ENCODE measurements at regions not wholly inside any gene's neighbourhood (a gene's known extent, or its start where the extent isn't known, plus 50 kb on each side); places are given as distances from the start of the nearest gene placed in this dataset.

- Histone ChIP-seq H4K5ac (ENCODE audit: low read depth, low read length) (no peak overlapping the region), H4K8ac (ENCODE audit: low read depth in 2 of 2, low read length in 2 of 2) (no peak overlapping the region), H2BK120ac (ENCODE audit: low read depth, low read length) (no peak overlapping the region), H3K9me1 (ENCODE audit: insufficient read depth, low read length) (no peaks in the 10 kb centered on the region), H3K4me2 (ENCODE audit: low read depth, low read length) (no peak overlapping the region), H3K27ac (ENCODE audit: insufficient read depth, low read length) (no peak overlapping the region), H3K56ac (ENCODE audit: extremely low read depth, insufficient read depth, low read length) (no peak overlapping the region), H3K9me3 (ENCODE audit: control insufficient read depth, insufficient read depth, low read length) (no peaks in the 10 kb centered on the region), H3K79me1 (ENCODE audit: low read depth in 1 of 2, low read length in 2 of 2) (no peaks in the 10 kb centered on the region), H3K18ac (ENCODE audit: low read depth, low read length) (no peak overlapping the region), H2BK5ac (ENCODE audit: low read depth, low read length, poor library complexity, severe bottlenecking) (no peak overlapping the region), H2AK9ac (replicated peaks; ENCODE audit: low read depth, low read length, poor library complexity) (no peak overlapping the region), H2BK20ac (ENCODE audit: low read depth, low read length) (no peak overlapping the region), H3K27me3 (ENCODE audit: control insufficient read depth, insufficient read depth, low read length) (no peaks in the 10 kb centered on the region), H3K36me3 (ENCODE audit: control insufficient read depth, insufficient read depth, low read length) (no peaks in the 10 kb centered on the region), H2AFZ (replicated peaks; ENCODE audit: low read length, poor library complexity) (no peak overlapping the region), H3K4ac (ENCODE audit: low read depth, low read length) (no peak overlapping the region), H4K91ac (ENCODE audit: insufficient read depth, low read depth, low read length) (no peak overlapping the region), H4K20me1 (ENCODE audit: insufficient read depth, low read length) (no peaks in the 10 kb centered on the region), H3K9ac (ENCODE audit: low read depth, low read length) (no peak overlapping the region), H3K14ac (replicated peaks; ENCODE audit: low read depth, low read length) (no peak overlapping the region), H3K4me3 (ENCODE audit: insufficient read depth, low read depth, low read length) (no peak overlapping the region), H2AK5ac (ENCODE audit: low read depth, low read length) (no peak overlapping the region), H3K4me1 (ENCODE audit: control insufficient read depth, insufficient read depth, low read length) (peaks cover 2% of the 10 kb centered on the region; the same call in 1 of the 2 replicates), H2BK15ac (ENCODE audit: low read depth, low read length) (no peak overlapping the region), H3K23ac (ENCODE audit: low read depth, low read length) (no peak overlapping the region)
- dilution Hi-C loops (cut with HindIII; ENCODE audit: low sequenced_read_pairs, unreplicated experiment) = no loop called here
- in situ Hi-C loops (cut with MboI; ENCODE audit: low sequenced_read_pairs) = no loop called here
- POLR2A ChIA-PET (ENCODE audit: unreplicated experiment) = no interaction called here
- no peak for TF ChIP-seq MXI1 (IDR thresholded peaks at IDR 0.05; ENCODE audit: borderline replicate concordance, low read depth, low read length)
- no peak for TF ChIP-seq RAD21 (IDR thresholded peaks at IDR 0.05; ENCODE audit: low read length)
- TF ChIP-seq CHD1 (IDR thresholded peaks at IDR 0.05; ENCODE audit: low read depth, low read length) = no peak
- TF ChIP-seq RFX5 (IDR thresholded peaks at IDR 0.05; ENCODE audit: low read depth, low read length) = no peak
- no peak for TF ChIP-seq MAFK (IDR thresholded peaks at IDR 0.05; ENCODE audit: low read depth, low read length)
- no peak for TF ChIP-seq NFE2L2 (IDR thresholded peaks at IDR 0.05; ENCODE audit: low read depth, low read length)
- no peak for TF ChIP-seq CEBPB (IDR thresholded peaks at IDR 0.05; ENCODE audit: low read depth, low read length)
- no peak for TF ChIP-seq ELK1 (IDR thresholded peaks at IDR 0.05; ENCODE audit: borderline replicate concordance, low read depth, low read length)
- TF ChIP-seq RCOR1 (IDR thresholded peaks at IDR 0.05; ENCODE audit: insufficient replicate concordance, low read length) = no peak
- TF ChIP-seq POLR2A (IDR thresholded peaks at IDR 0.05; ENCODE audit: low read depth, low read length) = no peak
- TF ChIP-seq CTCF (conservative IDR thresholded peaks at IDR 0.05; ENCODE audit: low read depth, low read length) = no peak
- TF ChIP-seq SMC3 (IDR thresholded peaks at IDR 0.05; ENCODE audit: low read depth, low read length) = no peak
- TF ChIP-seq MAZ (IDR thresholded peaks at IDR 0.05; ENCODE audit: borderline replicate concordance, low read depth, low read length) = no peak
- TF ChIP-seq BHLHE40 (IDR thresholded peaks at IDR 0.05; ENCODE audit: low read depth, low read length) = no peak
- WGBS, 2 experiments (ENCODE audit: extremely low coverage in 2 of 2, insufficient read length in 1 of 2) = no CpG with 5 or more reads among the region's 6 CpGs
- intact Hi-C loops (cut with micrococcal nuclease) = no loop called here
- ATAC-seq (ENCODE audit: low read depth) (no peak), DNase-seq (no peak)
- CTCF ChIA-PET = interaction anchor here (0.6 kb wide), 1 partner anchor 34 kb away, joined by 3 read pairs; no protein-coding TSS in a partner anchor
- BruUV-seq (replicated peaks) = no TSS peak
These were observed 295.5 kb downstream of the MEIS1 start for GRCh38 chr2:66730441-66730840.

Data from IMR-90 (cell line).